Neuronal stem cell (in vitro differentiated cells): ENCODE measurements at regions not wholly inside any gene's neighbourhood (a gene's known extent, or its start where the extent isn't known, plus 50 kb on each side); places are given as distances from the start of the nearest gene placed in this dataset.

Experiments used
- DNase-seq: peaks from one replicate; pipeline ENCODE4 v3.0.0-alpha.2; 2013; ENCODE audit warnings: low spot score
- H2AFZ ChIP-seq: one replicate; pipeline ENCODE4 v1.6.1; 2013; ENCODE audit warnings: mild to moderate bottlenecking, low read length, inconsistent platforms
- H2AK5ac ChIP-seq: 2 replicates; pipeline ENCODE4 v1.6.1; 2013; ENCODE audit warnings: low read depth, mild to moderate bottlenecking, inconsistent platforms, low read length, moderate library complexity, mixed read lengths
- H2BK120ac ChIP-seq: 2 replicates; pipeline ENCODE4 v1.6.1; 2013; ENCODE audit warnings: low read depth, mild to moderate bottlenecking, inconsistent platforms, low read length, moderate library complexity, mixed read lengths
- H2BK12ac ChIP-seq: one replicate; pipeline ENCODE4 v1.6.1; 2013; ENCODE audit warnings: low read length, inconsistent platforms
- H2BK15ac ChIP-seq: 2 replicates; pipeline ENCODE4 v1.6.1; 2013; ENCODE audit warnings: mild to moderate bottlenecking, low read length, inconsistent platforms, mixed read lengths
- H2BK5ac ChIP-seq: one replicate; pipeline ENCODE4 v1.6.1; 2013; ENCODE audit warnings: inconsistent platforms, mild to moderate bottlenecking, low read length, moderate library complexity
- H3K14ac ChIP-seq: one replicate; pipeline ENCODE4 v1.6.1; 2013; ENCODE audit warnings: low read length, inconsistent platforms
- H3K18ac ChIP-seq: 2 replicates; pipeline ENCODE4 v1.6.1; 2013; ENCODE audit warnings: low read length, inconsistent platforms
- H3K23ac ChIP-seq: 2 replicates; pipeline ENCODE4 v1.6.1; 2013; ENCODE audit warnings: low read depth, mild to moderate bottlenecking, mixed read lengths, low read length, inconsistent platforms; ENCODE audit not compliant: poor library complexity
- H3K27ac ChIP-seq: replicated peaks from 3 replicates; pipeline ENCODE4 v1.5.1; 2013; ENCODE audit warnings: low read length, inconsistent platforms
- H3K27me3 ChIP-seq, 3 experiments: 2 replicates each; pipeline ENCODE4 v1.6.1; 2013; ENCODE audit warnings: low read length in 3 of 3, mild to moderate bottlenecking in 2 of 3, inconsistent platforms in 1 of 3, low read depth in 1 of 3, mixed read lengths in 1 of 3, moderate library complexity in 1 of 3; ENCODE audit not compliant: control insufficient read depth in 3 of 3, insufficient read depth in 3 of 3
- H3K36me3 ChIP-seq, 2 donors: replicated peaks in 1 of 2; 2 replicates each; pipeline ENCODE4 v1.6.1; 2013; ENCODE audit warnings: low read length in 2 of 2; ENCODE audit not compliant: control insufficient read depth in 2 of 2, insufficient read depth in 2 of 2
- H3K4ac ChIP-seq: 2 replicates; pipeline ENCODE4 v1.6.1; 2013; ENCODE audit warnings: inconsistent platforms, mild to moderate bottlenecking, low read length, moderate library complexity
- H3K4me1 ChIP-seq, 2 donors: 1 replicate in 1 of 2; 2 replicates in 1 of 2; pipeline ENCODE4 v1.6.1; 2013; ENCODE audit warnings: low read length in 2 of 2, low read depth in 1 of 2; ENCODE audit not compliant: control insufficient read depth in 2 of 2, insufficient read depth in 1 of 2
- H3K4me2 ChIP-seq: one replicate; pipeline ENCODE4 v1.6.1; 2013; ENCODE audit warnings: mild to moderate bottlenecking, low read length, inconsistent platforms; ENCODE audit not compliant: insufficient read depth, poor library complexity, severe bottlenecking
- H3K4me3 ChIP-seq, 2 donors: 2 replicates each; pipeline ENCODE4 v1.5.1; 2013; ENCODE audit warnings: low read length in 2 of 2, mild to moderate bottlenecking in 2 of 2, inconsistent platforms in 1 of 2, moderate library complexity in 1 of 2
- H3K79me1 ChIP-seq: one replicate; pipeline ENCODE4 v1.6.1; 2013; ENCODE audit warnings: low read depth, mild to moderate bottlenecking, inconsistent platforms, low read length, moderate library complexity
- H3K9ac ChIP-seq: one replicate; pipeline ENCODE4 v1.6.1; 2013; ENCODE audit warnings: mild to moderate bottlenecking, low read depth, low read length, inconsistent platforms; ENCODE audit not compliant: poor library complexity
- H3K9me3 ChIP-seq, 2 donors: replicated peaks in 1 of 2; 2 replicates each; pipeline versions ENCODE3 to v1.6.1; 2013; ENCODE audit warnings: low read length in 2 of 2, mild to moderate bottlenecking in 2 of 2, inconsistent platforms in 1 of 2, low read depth in 1 of 2, mixed read lengths in 1 of 2, moderate library complexity in 1 of 2; ENCODE audit not compliant: control insufficient read depth in 2 of 2, insufficient read depth in 1 of 2
- H4K8ac ChIP-seq: one replicate; pipeline ENCODE4 v1.6.1; 2013; ENCODE audit warnings: low read depth, mild to moderate bottlenecking, inconsistent platforms, low read length, moderate library complexity
- H4K91ac ChIP-seq: one replicate; pipeline ENCODE4 v1.6.1; 2013; ENCODE audit warnings: low read length, low read depth, mild to moderate bottlenecking, inconsistent platforms; ENCODE audit not compliant: poor library complexity
- WGBS, 2 donors: extraction: QIAGEN DNeasy Blood & Tissue Kit; methylation state at CpG; one replicate each; pipeline ENCODE4 v1.1.7; 2013; ENCODE audit warnings: missing lambda C conversion rate in 2 of 2, mixed read lengths in 1 of 2; ENCODE audit not compliant: insufficient read length in 2 of 2, insufficient replicate concordance in 1 of 2; ENCODE audit errors: extremely low coverage in 2 of 2; 5-methylcytosine and 5-hydroxymethylcytosine counted together

DNA sequence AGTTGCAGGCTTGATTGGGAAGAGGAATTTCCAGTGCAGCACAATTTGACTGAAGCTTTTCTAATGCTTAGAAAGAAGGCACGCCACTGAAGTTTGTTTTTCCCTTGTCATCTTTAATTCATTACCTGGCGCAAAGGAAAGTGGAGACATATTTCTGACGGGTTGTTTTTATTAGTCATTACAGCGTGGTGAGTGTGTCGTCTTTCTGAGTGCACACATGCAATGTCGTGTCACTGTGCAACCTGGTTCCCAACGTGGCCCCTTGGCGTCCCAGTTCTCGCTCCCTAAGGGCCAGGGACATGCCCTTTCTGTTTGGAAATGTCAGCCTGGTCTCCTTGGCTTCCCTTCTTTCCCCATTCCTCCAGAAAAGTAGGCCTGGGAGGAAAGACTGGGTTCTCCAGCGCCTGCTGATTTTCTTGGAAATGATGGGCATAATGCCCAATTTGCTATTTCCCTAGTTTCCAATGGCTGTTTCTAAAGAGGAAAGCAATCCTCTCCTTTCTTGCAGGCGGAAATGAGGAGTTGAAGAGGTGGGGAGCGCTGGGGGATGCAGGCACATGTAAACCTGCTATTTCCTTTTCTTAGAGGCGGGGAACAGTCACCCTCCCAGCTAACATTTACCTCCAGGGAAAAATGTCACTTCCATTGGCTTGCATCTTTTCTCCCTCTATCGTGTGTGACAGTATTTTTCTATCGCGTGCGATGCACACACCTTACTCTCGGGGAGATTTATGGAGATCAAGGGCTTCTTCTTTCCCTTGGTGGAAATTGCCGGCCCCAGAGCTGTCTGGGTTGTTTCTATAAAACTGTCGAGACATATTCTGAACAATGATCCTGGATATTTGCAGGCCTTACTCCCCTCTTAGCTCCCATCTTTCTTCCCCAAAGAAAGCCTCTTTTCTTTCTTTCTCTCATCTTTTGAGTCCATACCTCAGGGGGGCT lies 249.8 kb downstream of the ARHGAP12 start:
- H3K4ac ChIP-seq = no peak overlapping the region
- H3K27me3 ChIP-seq = no peaks in the 10 kb centered on the region
- no peaks in the 10 kb centered on the region for H3K79me1 ChIP-seq
- no CpG with 5 or more reads among the region's 20 CpGs for WGBS, 2 donors
- H2AFZ ChIP-seq = peak overlapping the region; percentile 86
- no peak overlapping the region for H3K27ac ChIP-seq
- H3K9ac ChIP-seq = no peak overlapping the region
- peak overlapping the region; percentile 58 for H2AK5ac ChIP-seq
- H3K4me3 ChIP-seq = no peak overlapping the region
- H3K18ac ChIP-seq = no peak overlapping the region
- H3K14ac ChIP-seq = no peak overlapping the region
- H3K4me2 ChIP-seq = no peak overlapping the region
- H3K4me1 ChIP-seq = peaks cover 15 to 17% of the 10 kb centered on the region in 2 donors
- peaks cover 12 to 24% of the 10 kb centered on the region in 2 donors for H3K9me3 ChIP-seq
- H2BK5ac ChIP-seq = peak overlapping the region; percentile 7
- no peak overlapping the region for H2BK12ac ChIP-seq
- DNase-seq = no peak
- H4K91ac ChIP-seq = no peak overlapping the region
- H3K23ac ChIP-seq = no peak overlapping the region
- H2BK15ac ChIP-seq = no peak overlapping the region
- H4K8ac ChIP-seq = no peak overlapping the region
- H3K36me3 ChIP-seq = no peaks in the 10 kb centered on the region
- no peak overlapping the region for H2BK120ac ChIP-seq

DNA sequence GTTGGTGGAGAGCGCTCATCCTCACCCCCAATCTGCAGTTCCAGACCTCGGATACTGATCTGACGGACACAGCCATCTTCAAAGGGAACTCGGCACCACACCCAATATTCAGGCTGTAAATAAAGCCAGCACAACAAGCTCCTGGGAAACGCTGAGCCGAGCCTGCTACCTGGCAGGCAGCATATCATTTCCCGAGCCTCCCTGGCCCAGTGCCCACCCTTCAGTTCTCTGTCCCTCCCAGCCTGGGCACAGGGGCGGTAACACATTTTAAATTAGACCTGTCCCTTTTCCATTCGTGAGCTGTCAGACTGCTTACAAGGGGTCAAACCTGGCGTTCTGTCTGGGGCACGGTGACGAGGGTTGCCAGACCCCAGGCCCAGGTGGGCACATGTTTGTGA lies 250.5 kb downstream of the ARHGAP12 start:
- peak overlapping the region; percentile 77 for H3K27ac ChIP-seq
- no peak for DNase-seq
- no CpG with 5 or more reads among the region's 12 CpGs for WGBS, 2 donors

GRCh38 chr10:31677195-31678138 lies 251.2 kb downstream of the ARHGAP12 start:
- peak overlapping the region; percentile 84 for H3K18ac ChIP-seq
- H3K14ac ChIP-seq = no peak overlapping the region
- H3K4me2 ChIP-seq = peak overlapping the region; percentile 36
- H4K91ac ChIP-seq = no peak overlapping the region
- no peaks in the 10 kb centered on the region for H3K27me3 ChIP-seq
- DNase-seq = peak; percentile 96
- peak overlapping the region; percentile 7 for H2BK5ac ChIP-seq
- H3K4ac ChIP-seq = no peak overlapping the region
- H3K79me1 ChIP-seq = no peaks in the 10 kb centered on the region
- no peak overlapping the region for H2BK12ac ChIP-seq
- H3K9me3 ChIP-seq = peaks cover 8 to 22% of the 10 kb centered on the region in 2 donors
- no peak overlapping the region for H2AK5ac ChIP-seq
- H3K4me1 ChIP-seq = peaks cover 15 to 17% of the 10 kb centered on the region in 2 donors
- peak overlapping the region; percentile 77 for H3K27ac ChIP-seq
- no CpG with 5 or more reads among the region's 16 CpGs for WGBS, 2 donors
- peak overlapping the region; percentile 65 for H3K9ac ChIP-seq
- H3K23ac ChIP-seq = no peak overlapping the region
- no peak overlapping the region for H2BK120ac ChIP-seq
- H2BK15ac ChIP-seq = peak overlapping the region; percentile 23
- peak overlapping the region; percentile 86 for H2AFZ ChIP-seq
- H3K4me3 ChIP-seq = peak overlapping the region in 1 of 2 donors; percentile 49
- H4K8ac ChIP-seq = no peak overlapping the region
- H3K36me3 ChIP-seq = no peaks in the 10 kb centered on the region

More for the DNA sequence above, 250.5 kb downstream of the ARHGAP12 start:
- peak overlapping the region; percentile 23 for H2BK15ac ChIP-seq
- peak overlapping the region; percentile 58 for H2AK5ac ChIP-seq
- no peaks in the 10 kb centered on the region for H3K79me1 ChIP-seq
- H3K18ac ChIP-seq = peak overlapping the region; percentile 84
- peaks cover 15 to 17% of the 10 kb centered on the region in 2 donors for H3K4me1 ChIP-seq
- no peak overlapping the region for H4K91ac ChIP-seq
- H3K4me2 ChIP-seq = no peak overlapping the region
- H2BK5ac ChIP-seq = peak overlapping the region; percentile 7
- no peak overlapping the region for H4K8ac ChIP-seq
- H3K36me3 ChIP-seq = no peaks in the 10 kb centered on the region
- H3K9me3 ChIP-seq = peaks cover 12 to 23% of the 10 kb centered on the region in 2 donors
- H3K27me3 ChIP-seq = no peaks in the 10 kb centered on the region
- H2AFZ ChIP-seq = peak overlapping the region; percentile 86
- H3K14ac ChIP-seq = no peak overlapping the region
- H3K9ac ChIP-seq = no peak overlapping the region
- H3K4ac ChIP-seq = no peak overlapping the region
- no peak overlapping the region for H2BK12ac ChIP-seq
- H3K23ac ChIP-seq = no peak overlapping the region
- peak overlapping the region in 1 of 2 donors; percentile 49 for H3K4me3 ChIP-seq
- no peak overlapping the region for H2BK120ac ChIP-seq
